ENCODE measurements at regions not wholly inside any gene's neighbourhood (a gene's known extent, or its start where the extent isn't known, plus 50 kb on each side); places are given as distances from the start of the nearest gene placed in this dataset.

DNA sequence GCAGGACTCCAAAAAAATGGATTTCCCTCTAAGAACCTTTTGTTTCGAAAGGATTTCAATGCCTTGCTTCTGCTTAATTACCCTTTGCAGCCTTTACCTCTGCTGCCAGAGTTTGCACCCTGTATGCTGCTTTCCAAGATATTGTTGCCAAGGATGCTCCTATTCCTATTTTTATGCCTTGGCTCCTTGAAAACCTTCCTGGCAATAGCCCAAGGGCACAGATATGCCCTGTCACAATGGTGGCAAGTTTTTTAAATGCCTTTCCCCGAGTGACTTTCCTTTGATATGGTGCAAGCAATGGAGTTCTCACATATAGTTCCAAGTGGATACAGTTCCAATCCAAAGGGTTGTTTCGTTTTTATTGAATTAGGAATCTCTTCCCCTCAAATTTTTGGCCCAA, 1983.0 kb downstream of the MRPL39 start:
- Histone ChIP-seq H3K9me3 (no peaks in the 10 kb centered on the region), H3K4me3 (no peak overlapping the region), H3K27ac (no peak overlapping the region), H3K4me1 (no peaks in the 10 kb centered on the region), H3K36me3 (no peaks in the 10 kb centered on the region), H3K27me3 (no peaks in the 10 kb centered on the region)
- DNase-seq (no peak), ATAC-seq (no peak)
- intact Hi-C loops (cut with DNase I): no loop called here
- TF ChIP-seq, protein P1, sequence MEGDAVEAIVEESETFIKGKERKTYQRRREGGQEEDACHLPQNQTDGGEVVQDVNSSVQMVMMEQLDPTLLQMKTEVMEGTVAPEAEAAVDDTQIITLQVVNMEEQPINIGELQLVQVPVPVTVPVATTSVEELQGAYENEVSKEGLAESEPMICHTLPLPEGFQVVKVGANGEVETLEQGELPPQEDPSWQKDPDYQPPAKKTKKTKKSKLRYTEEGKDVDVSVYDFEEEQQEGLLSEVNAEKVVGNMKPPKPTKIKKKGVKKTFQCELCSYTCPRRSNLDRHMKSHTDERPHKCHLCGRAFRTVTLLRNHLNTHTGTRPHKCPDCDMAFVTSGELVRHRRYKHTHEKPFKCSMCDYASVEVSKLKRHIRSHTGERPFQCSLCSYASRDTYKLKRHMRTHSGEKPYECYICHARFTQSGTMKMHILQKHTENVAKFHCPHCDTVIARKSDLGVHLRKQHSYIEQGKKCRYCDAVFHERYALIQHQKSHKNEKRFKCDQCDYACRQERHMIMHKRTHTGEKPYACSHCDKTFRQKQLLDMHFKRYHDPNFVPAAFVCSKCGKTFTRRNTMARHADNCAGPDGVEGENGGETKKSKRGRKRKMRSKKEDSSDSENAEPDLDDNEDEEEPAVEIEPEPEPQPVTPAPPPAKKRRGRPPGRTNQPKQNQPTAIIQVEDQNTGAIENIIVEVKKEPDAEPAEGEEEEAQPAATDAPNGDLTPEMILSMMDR (IDR thresholded peaks at IDR 0.05): no peak

DNA sequence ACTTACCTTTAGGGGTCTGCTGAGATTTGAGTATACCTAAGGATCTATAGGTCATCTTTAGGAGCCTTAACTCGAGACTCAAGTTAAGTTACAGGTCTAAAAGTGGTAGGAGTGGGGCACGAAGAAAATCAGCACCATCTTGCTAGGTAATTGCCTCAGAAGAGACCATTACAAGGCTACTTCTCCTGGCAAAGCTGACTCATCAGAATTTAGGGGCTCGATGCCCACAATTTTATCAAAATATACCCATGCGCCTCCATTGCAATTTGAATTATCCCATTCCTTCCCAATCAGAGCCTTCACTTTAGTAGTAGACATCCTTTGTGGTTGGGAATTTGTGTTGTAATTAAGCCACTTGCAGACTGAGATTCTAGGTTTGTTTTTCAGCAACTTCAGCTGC, 1994.3 kb downstream of the MRPL39 start:
- Histone ChIP-seq H3K4me1 (no peaks in the 10 kb centered on the region), H3K4me3 (no peak overlapping the region), H3K27ac (no peak overlapping the region), H3K27me3 (no peaks in the 10 kb centered on the region), H3K36me3 (no peaks in the 10 kb centered on the region), H3K9me3 (no peaks in the 10 kb centered on the region)
- intact Hi-C loops (cut with DNase I): no loop called here
- no peak for ATAC-seq
- no peak for DNase-seq
- TF ChIP-seq, protein P1 (IDR thresholded peaks at IDR 0.05): no peak

DNA sequence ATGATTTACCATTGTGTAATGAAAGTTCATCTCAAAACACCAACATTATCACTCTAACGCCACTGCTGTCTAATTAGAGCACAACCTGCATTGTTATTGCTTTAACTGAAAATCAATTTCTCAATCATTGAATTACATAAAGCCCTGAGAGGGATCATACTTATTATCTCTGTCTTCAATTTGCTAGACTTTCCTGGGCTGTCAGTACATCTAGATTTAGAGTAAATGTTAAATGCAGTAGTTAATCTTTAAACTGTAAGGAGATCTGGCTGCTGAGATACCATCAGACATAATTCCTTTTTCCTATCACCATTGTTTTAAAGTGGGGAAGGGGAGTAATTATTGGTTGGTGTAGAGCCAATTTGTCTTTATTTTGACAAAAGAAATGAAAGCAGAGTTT, 1995.1 kb downstream of the MRPL39 start:
- Histone ChIP-seq H3K27me3 (no peaks in the 10 kb centered on the region), H3K4me3 (no peak overlapping the region), H3K9me3 (no peaks in the 10 kb centered on the region), H3K4me1 (no peaks in the 10 kb centered on the region), H3K36me3 (no peaks in the 10 kb centered on the region), H3K27ac (no peak overlapping the region)
- DNase-seq (no peak), ATAC-seq (no peak)
- TF ChIP-seq, protein P1 (IDR thresholded peaks at IDR 0.05): no peak
- intact Hi-C loops (cut with DNase I): no loop called here

DNA sequence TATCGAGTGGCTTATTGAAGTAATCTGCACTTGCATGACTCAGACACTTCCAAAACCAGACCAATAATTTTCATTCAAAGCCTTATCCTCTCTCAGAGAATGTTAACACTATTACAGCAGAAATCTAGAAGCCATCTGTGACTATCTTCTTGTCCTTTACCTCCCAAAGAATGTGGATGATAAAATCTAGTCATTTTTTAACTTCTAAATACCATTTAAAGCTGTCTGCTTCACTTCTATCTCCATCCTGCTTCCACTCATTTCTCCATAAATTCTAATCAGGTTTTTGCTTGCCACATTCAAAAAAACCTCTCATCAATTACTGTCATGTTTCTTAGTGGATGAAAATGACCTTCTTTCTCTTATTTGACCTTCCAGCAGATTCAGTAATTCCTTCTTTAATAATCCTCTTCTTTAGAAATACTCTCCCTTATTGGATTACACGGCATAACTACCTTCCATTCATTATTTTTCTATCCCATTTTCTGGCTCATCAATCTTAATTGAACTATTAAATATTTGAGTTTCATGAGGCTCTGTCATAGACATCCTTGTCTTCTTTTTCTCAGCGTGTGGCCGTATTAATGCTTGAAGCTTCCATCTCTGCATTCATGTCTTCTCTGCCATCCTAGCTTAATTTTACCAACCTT, 1999.4 kb downstream of the MRPL39 start:
- Histone ChIP-seq H3K9me3 (peaks cover 0 to 6% of the 10 kb centered on the region in 2 donors), H3K4me1 (no peaks in the 10 kb centered on the region), H3K36me3 (no peaks in the 10 kb centered on the region), H3K27ac (no peak overlapping the region), H3K4me3 (no peak overlapping the region), H3K27me3 (no peaks in the 10 kb centered on the region)
- no peak for DNase-seq
- no peak for ATAC-seq
- intact Hi-C loops (cut with DNase I): no loop called here
- TF ChIP-seq, protein P1 (IDR thresholded peaks at IDR 0.05): no peak

DNA sequence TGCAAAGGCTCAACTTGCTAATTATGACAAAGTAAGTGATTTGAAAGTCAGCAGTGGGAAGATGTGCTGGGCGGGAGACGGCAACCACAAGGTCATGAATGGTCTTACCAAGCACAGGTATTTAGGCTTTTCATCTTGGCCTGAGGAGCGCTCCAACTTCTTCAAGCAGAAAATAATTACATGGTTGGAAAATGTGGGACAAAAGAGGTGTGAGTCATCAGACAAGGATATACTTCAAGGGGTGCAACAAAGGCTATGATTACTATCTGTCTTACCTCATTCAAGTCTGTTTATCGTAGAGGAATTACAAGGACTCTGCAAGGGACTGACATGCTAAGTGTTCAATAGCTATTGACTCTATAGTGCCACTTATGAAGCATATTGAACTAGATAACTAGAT, 2005.7 kb downstream of the MRPL39 start:
- Histone ChIP-seq H3K27me3 (no peaks in the 10 kb centered on the region), H3K4me1 (no peaks in the 10 kb centered on the region), H3K4me3 (no peak overlapping the region), H3K36me3 (no peaks in the 10 kb centered on the region), H3K9me3 (peaks cover 0 to 13% of the 10 kb centered on the region in 2 donors), H3K27ac (no peak overlapping the region)
- ATAC-seq (no peak), DNase-seq (no peak)
- intact Hi-C loops (cut with DNase I): no loop called here
- TF ChIP-seq, protein P1 (IDR thresholded peaks at IDR 0.05): no peak
